MM.1S (cell line): ENCODE measurements at regions not wholly inside any gene's neighbourhood (a gene's known extent, or its start where the extent isn't known, plus 50 kb on each side); places are given as distances from the start of the nearest gene placed in this dataset.
A peak's percentile ranks its signal among the peaks of the same experiment; 100 is the strongest.

Source experiments
- DNase-seq: peaks from one replicate; pipeline ENCODE4 v3.0.0-alpha.2; 2015
- H2AFZ ChIP-seq: fragments of 300-600 bp; sonication (generic); 2 replicates; pipeline ENCODE4 v1.6.0; 2016; ENCODE audit warnings: antibody characterized with exemption, low read length
- H3F3A ChIP-seq: fragments of 300-600 bp; sonication (generic); 2 replicates; pipeline ENCODE4 v1.6.1; 2016; ENCODE audit warnings: mild to moderate bottlenecking, antibody characterized with exemption, low read length, moderate library complexity, mixed read lengths; ENCODE audit not compliant: insufficient read depth
- H3K27ac ChIP-seq: fragments of 300-600 bp; sonication (generic); 2 replicates; pipeline ENCODE4 v1.5.1; 2016; ENCODE audit warnings: mild to moderate bottlenecking, low read length
- H3K27me3 ChIP-seq: fragments of 300-600 bp; sonication (generic); replicated peaks from 2 replicates; pipeline ENCODE4 v1.6.0; 2016; ENCODE audit warnings: low read length; ENCODE audit not compliant: insufficient read depth
- H3K36me3 ChIP-seq: fragments of 300-600 bp; sonication (generic); replicated peaks from 2 replicates; pipeline ENCODE4 v1.6.1; 2016; ENCODE audit warnings: mild to moderate bottlenecking, low read length, mixed read lengths; ENCODE audit not compliant: insufficient read depth
- H3K4me1 ChIP-seq: fragments of 300-600 bp; sonication (generic); 2 replicates; pipeline ENCODE4 v1.6.1; 2016; ENCODE audit warnings: low read length, mixed read lengths
- H3K4me2 ChIP-seq: fragments of 300-600 bp; sonication (generic); 2 replicates; pipeline ENCODE4 v1.6.0; 2016; ENCODE audit warnings: low read depth, low read length
- H3K4me3 ChIP-seq: fragments of 300-600 bp; sonication (generic); 2 replicates; pipeline ENCODE4 v1.5.1; 2016; ENCODE audit warnings: low read length, mixed read lengths
- H3K79me2 ChIP-seq: fragments of 300-600 bp; sonication (generic); 2 replicates; pipeline ENCODE4 v1.6.1; 2016; ENCODE audit warnings: mixed run types, low read length, mixed read lengths
- H3K9ac ChIP-seq: fragments of 300-600 bp; sonication (generic); 2 replicates; pipeline ENCODE4 v1.6.1; 2016; ENCODE audit warnings: low read length, mixed read lengths
- H3K9me2 ChIP-seq: fragments of 300-600 bp; sonication (generic); replicated peaks from 2 replicates; pipeline ENCODE4 v1.6.1; 2016; ENCODE audit warnings: mild to moderate bottlenecking, low read length, mixed read lengths; ENCODE audit not compliant: insufficient read depth
- H3K9me3 ChIP-seq: fragments of 300-600 bp; sonication (generic); replicated peaks from 2 replicates; pipeline ENCODE4 v1.6.1; 2016; ENCODE audit warnings: mild to moderate bottlenecking, low read length, mixed read lengths; ENCODE audit not compliant: insufficient read depth
- H4K20me1 ChIP-seq: fragments of 300-600 bp; sonication (generic); 2 replicates; pipeline ENCODE4 v1.6.1; 2016; ENCODE audit warnings: mild to moderate bottlenecking, low read length, moderate library complexity, mixed read lengths; ENCODE audit not compliant: insufficient read depth
- EZH2 ChIP-seq: fragments of 300-600 bp; sonication (generic); optimal IDR thresholded peaks from 2 replicates; pipeline ENCODE3; 2017; ENCODE audit warnings: low read depth, mild to moderate bottlenecking, antibody characterized with exemption, low read length, mixed read lengths
- EZH2phosphoT487 ChIP-seq: fragments of 300-600 bp; sonication (generic); IDR thresholded peaks from 2 replicates; pipeline ENCODE4 v1.6.1; 2018; ENCODE audit warnings: antibody characterized with exemption, low read length
- TF ChIP-seq, protein P1 (sequence below): fragments of 300-600 bp; sonication (generic); IDR thresholded peaks from 2 replicates; pipeline ENCODE4 v1.5.1; 2016; ENCODE audit warnings: antibody characterized with exemption, low read length, mixed read lengths

DNA sequence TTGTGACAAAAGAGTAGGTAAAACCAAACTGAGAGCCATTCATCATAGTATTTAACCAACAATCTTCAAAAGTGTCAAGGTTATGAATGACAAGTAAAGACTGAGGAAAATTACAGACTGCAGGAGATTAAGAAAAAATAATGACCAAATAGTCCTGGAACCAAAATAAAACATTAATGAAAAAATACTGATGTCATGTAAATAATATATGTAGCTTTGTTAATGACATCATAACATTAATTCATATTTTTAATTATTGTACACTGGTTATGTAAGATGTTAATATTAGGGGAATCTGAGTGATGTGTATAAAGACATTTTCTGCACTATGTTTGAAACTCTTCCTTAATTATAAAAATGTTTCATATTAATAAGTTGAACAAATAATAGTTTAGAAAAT, 436.7 kb downstream of the CYLC2 start:
- Histone ChIP-seq H3K4me2 (no peak overlapping the region), H3K9me3 (no peaks in the 10 kb centered on the region), H3K27ac (no peak overlapping the region), H4K20me1 (no peaks in the 10 kb centered on the region), H2AFZ (no peak overlapping the region), H3F3A (no peaks in the 10 kb centered on the region), H3K9ac (no peak overlapping the region), H3K36me3 (no peaks in the 10 kb centered on the region), H3K9me2 (no peaks in the 10 kb centered on the region), H3K4me3 (no peak overlapping the region), H3K4me1 (no peaks in the 10 kb centered on the region), H3K79me2 (no peaks in the 10 kb centered on the region), H3K27me3 (no peaks in the 10 kb centered on the region)
- no peak for DNase-seq
- TF ChIP-seq EZH2 (no peak), EZH2phosphoT487 (no peak)
- TF ChIP-seq, protein P1, sequence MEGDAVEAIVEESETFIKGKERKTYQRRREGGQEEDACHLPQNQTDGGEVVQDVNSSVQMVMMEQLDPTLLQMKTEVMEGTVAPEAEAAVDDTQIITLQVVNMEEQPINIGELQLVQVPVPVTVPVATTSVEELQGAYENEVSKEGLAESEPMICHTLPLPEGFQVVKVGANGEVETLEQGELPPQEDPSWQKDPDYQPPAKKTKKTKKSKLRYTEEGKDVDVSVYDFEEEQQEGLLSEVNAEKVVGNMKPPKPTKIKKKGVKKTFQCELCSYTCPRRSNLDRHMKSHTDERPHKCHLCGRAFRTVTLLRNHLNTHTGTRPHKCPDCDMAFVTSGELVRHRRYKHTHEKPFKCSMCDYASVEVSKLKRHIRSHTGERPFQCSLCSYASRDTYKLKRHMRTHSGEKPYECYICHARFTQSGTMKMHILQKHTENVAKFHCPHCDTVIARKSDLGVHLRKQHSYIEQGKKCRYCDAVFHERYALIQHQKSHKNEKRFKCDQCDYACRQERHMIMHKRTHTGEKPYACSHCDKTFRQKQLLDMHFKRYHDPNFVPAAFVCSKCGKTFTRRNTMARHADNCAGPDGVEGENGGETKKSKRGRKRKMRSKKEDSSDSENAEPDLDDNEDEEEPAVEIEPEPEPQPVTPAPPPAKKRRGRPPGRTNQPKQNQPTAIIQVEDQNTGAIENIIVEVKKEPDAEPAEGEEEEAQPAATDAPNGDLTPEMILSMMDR = no peak

DNA sequence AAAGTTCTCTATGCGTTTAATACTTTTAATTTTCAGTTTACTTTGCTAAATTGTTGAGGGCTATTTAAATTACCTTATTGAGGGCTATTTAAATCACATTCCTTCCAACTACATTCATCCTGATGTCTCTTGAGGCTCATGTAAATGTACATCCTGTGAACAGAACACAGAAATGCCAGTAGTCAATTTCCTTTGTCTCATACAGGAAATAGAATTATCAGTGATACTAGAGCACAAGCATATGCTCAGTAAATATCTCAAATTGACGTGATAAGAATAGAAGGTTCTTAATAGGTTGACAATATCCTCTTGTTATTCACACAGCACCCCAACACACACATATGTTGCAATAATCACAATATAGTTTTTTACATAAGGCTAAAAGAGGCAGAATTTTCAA, 449.0 kb downstream of the CYLC2 start:
- H3K27me3 ChIP-seq = no peaks in the 10 kb centered on the region
- peak; percentile 26 for DNase-seq
- H3K9me3 ChIP-seq = no peaks in the 10 kb centered on the region
- no peak overlapping the region for H3K9ac ChIP-seq
- H2AFZ ChIP-seq = 0 out of 2 replicates have a peak overlapping the region, but pooled peaks have one; percentile 21
- no peaks in the 10 kb centered on the region for H3K36me3 ChIP-seq
- no peaks in the 10 kb centered on the region for H3K79me2 ChIP-seq
- no peak overlapping the region for H3K27ac ChIP-seq
- H3K4me3 ChIP-seq = no peak overlapping the region
- H3K4me2 ChIP-seq = no peak overlapping the region
- H3K9me2 ChIP-seq = no peaks in the 10 kb centered on the region
- TF ChIP-seq EZH2 (no peak), EZH2phosphoT487 (no peak)
- TF ChIP-seq, protein P1 = no peak
- H3F3A ChIP-seq = 0 out of 2 replicates have a peak, but pooled peaks cover 4% of the 10 kb centered on the region
- 0 out of 2 replicates have a peak, but pooled peaks cover 3% of the 10 kb centered on the region for H3K4me1 ChIP-seq
- no peaks in the 10 kb centered on the region for H4K20me1 ChIP-seq

DNA sequence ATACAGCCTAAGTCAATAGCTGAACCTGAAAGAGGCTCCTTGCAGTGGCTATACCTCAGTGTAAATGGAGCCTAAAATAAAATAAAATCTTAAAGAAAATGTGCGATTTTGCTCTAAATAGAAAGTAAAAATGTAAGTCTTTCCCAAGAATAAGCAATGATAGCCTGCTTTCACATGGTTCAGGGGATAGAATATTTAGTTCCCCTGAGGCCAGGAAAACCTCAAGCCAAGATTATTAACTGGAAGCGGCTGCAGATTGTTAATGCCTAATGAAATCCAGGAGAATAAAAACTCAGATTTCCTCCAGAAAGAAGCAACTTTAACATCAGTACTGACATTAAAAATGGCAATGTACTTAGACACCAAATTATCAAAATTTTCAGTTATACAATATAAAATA, 463.7 kb downstream of the CYLC2 start:
- H3K9me3 ChIP-seq = no peaks in the 10 kb centered on the region
- no peak overlapping the region for H2AFZ ChIP-seq
- H3K27me3 ChIP-seq = no peaks in the 10 kb centered on the region
- H3K9me2 ChIP-seq = no peaks in the 10 kb centered on the region
- no peaks in the 10 kb centered on the region for H3F3A ChIP-seq
- no peaks in the 10 kb centered on the region for H4K20me1 ChIP-seq
- no peak for TF ChIP-seq EZH2
- TF ChIP-seq EZH2phosphoT487 = no peak
- TF ChIP-seq, protein P1 = no peak
- H3K9ac ChIP-seq = no peak overlapping the region
- no peak overlapping the region for H3K4me3 ChIP-seq
- H3K79me2 ChIP-seq = no peaks in the 10 kb centered on the region
- no peaks in the 10 kb centered on the region for H3K36me3 ChIP-seq
- no peaks in the 10 kb centered on the region for H3K4me1 ChIP-seq
- no peak overlapping the region for H3K27ac ChIP-seq
- DNase-seq = no peak
- no peak overlapping the region for H3K4me2 ChIP-seq
